GM19238 (cell line): ENCODE measurements at regions not wholly inside any gene's neighbourhood (a gene's known extent, or its start where the extent isn't known, plus 50 kb on each side); places are given as distances from the start of the nearest gene placed in this dataset.

Source experiments
- DNase-seq: peaks from one replicate; pipeline ENCODE4 v3.0.0; 2011; ENCODE audit warnings: low spot score; ENCODE audit not compliant: insufficient read length

- DNase-seq: no peak
Observed at GRCh38 chr5:167888393-167888792, 403.1 kb upstream of the WWC1 start.

- no peak for DNase-seq
Observed at GRCh38 chr5:167889276-167889675, 402.2 kb upstream of the WWC1 start.

- DNase-seq: no peak
Observed at GRCh38 chr5:167892352-167893115, 398.9 kb upstream of the WWC1 start.

- DNase-seq: no peak
Observed at GRCh38 chr5:167893271-167893670, 398.2 kb upstream of the WWC1 start.

- DNase-seq: no peak
Observed at GRCh38 chr5:167894631-167895472, 396.6 kb upstream of the WWC1 start.

GRCh38 chr5:167895899-167896659 lies 395.4 kb upstream of the WWC1 start:
- DNase-seq: no peak

GRCh38 chr5:167896814-167897213 lies 394.6 kb upstream of the WWC1 start:
- no peak for DNase-seq

- DNase-seq: no peak
Observed at GRCh38 chr5:167897371-167897770, 394.1 kb upstream of the WWC1 start.

GRCh38 chr5:167898361-167899042 lies 392.9 kb upstream of the WWC1 start:
- no peak for DNase-seq

GRCh38 chr5:167899490-167900070 lies 391.9 kb upstream of the WWC1 start:
- DNase-seq: no peak

GRCh38 chr5:167900340-167900935 lies 391.0 kb upstream of the WWC1 start:
- DNase-seq: no peak

- DNase-seq: no peak
Observed at GRCh38 chr5:167902298-167902697, 389.1 kb upstream of the WWC1 start.

GRCh38 chr5:167903243-167903642 lies 388.2 kb upstream of the WWC1 start:
- no peak for DNase-seq

GRCh38 chr5:167903659-167904058 lies 387.8 kb upstream of the WWC1 start:
- DNase-seq: no peak

- DNase-seq: no peak
Observed at GRCh38 chr5:167905919-167906853, 385.3 kb upstream of the WWC1 start.

- DNase-seq: no peak
Observed at GRCh38 chr5:167908606-167909005, 382.8 kb upstream of the WWC1 start.

- no peak for DNase-seq
Observed at GRCh38 chr5:167912941-167913665, 378.3 kb upstream of the WWC1 start.

- no peak for DNase-seq
Observed at GRCh38 chr5:167915237-167915636, 376.2 kb upstream of the WWC1 start.

GRCh38 chr5:167916261-167916691 lies 375.2 kb upstream of the WWC1 start:
- DNase-seq: no peak
